GM10266 (cell line): ENCODE measurements at regions not wholly inside any gene's neighbourhood (a gene's known extent, or its start where the extent isn't known, plus 50 kb on each side); places are given as distances from the start of the nearest gene placed in this dataset.
"Not testable (repeated sequence)": the region's sequence is repeated elsewhere in the genome, so short reads cannot be mapped to it uniquely, and the experiment has no call there.

Experiments used
- DNase-seq: peaks from one replicate; pipeline ENCODE4 v3.0.0; 2012; ENCODE audit errors: extremely low spot score
- CTCF ChIP-seq: IDR thresholded peaks from 2 replicates; pipeline ENCODE4 v1.5.1; 2012; ENCODE audit warnings: mild to moderate bottlenecking, low read depth; ENCODE audit not compliant: control insufficient read depth, insufficient read depth; ENCODE audit errors: missing control alignments

- DNase-seq: no peak
- no peak for TF ChIP-seq CTCF
These were observed 209.6 kb upstream of the SLC39A10 start for GRCh38 chr2:195447323-195447975.

DNA sequence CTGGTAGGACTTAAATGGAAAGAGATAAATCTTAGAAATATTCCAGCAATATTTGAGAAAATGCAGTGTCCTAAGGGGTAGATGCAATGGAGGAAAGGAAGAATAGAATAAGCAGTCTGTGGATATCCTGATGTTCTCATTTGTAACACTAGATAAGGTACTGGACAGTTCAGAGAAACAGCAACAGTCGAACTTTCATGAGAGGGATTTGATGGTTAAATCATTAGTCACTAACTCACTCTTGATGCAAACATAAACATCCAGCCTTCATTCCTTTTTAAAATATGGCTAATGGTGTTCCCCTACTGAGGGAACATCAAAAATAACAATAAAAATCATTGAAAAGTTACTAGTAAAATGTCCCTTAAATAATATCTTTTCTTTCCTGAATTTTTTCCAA is 211.4 kb upstream of the SLC39A10 start:
- no peak for DNase-seq
- no peak for TF ChIP-seq CTCF

- DNase-seq: no peak
- TF ChIP-seq CTCF: no peak
These were observed 213.1 kb upstream of the SLC39A10 start for GRCh38 chr2:195443926-195444325.

DNA sequence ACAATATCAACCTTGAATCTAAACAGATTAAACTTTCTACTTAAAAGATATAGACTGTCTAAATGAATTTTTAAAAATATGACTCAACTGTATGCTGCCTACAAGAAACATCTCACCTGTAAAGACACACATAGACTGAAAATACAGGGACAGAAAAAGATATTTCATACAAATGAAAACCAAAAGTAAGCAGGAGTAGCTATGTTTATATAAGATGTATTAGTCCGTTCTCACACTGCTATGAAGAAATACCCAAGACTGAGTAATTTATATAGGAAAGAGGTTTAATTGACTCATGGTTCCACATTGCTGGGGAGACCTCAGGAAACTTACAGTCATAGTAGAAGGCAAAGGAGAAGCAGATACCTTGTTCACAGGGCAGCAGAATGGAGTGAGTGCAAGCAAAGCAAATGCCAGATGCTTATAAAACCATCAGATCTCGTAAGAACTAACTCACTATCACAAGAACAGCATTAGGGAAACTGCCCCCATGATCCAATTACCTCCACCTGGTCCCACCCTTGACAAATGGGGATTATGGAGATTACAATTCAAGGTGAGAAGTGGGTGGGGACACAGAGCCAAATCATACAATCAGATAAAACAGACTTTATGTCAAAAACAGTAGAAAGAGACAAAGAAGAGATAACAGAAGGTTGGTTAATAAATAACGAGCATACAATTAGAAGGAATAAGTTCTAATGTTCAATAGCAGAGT is 214.4 kb upstream of the SLC39A10 start:
- TF ChIP-seq CTCF: no peak
- DNase-seq: no peak

DNA sequence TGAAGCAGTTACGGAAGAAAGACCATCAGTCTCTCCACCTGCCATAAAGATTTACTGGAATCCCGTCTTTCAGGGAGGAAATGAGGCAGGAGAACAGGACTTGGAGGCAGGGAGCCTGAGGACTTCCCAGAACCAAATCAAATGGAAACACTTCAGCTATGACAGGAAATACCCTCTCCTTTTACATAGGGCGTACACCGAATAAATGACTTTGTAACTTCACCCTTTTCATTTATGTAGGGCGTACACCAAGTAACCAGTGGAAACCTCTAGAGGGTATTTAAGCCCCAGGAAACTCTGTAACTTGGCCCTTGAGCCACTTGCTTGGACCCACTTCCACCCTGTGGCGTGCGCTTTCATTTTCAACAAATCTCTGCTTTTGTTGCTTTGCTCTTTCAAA is 218.3 kb upstream of the SLC39A10 start:
- TF ChIP-seq CTCF: no peak
- DNase-seq: no peak

DNA sequence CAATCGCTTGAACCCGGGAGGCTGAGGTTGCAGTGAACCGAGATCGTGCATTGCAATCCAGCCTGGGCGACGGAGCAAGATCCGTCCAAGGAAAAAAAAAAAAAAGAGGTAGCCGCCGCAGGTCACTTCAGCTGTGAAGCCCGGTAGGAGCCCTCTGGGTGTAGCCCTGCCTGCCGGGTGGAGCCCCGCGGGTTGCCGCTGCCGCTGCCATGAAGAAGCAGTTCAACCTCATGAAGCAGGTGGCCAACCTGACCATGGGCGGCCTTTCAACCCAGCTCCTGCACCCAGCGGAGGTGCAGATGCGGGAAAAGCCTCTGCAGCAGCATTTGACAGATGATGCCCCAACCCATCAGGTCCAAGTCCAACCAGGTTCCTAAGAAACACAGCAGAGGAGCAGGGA is 219.5 kb upstream of the SLC39A10 start:
- no peak for TF ChIP-seq CTCF
- DNase-seq: no peak

- no peak for TF ChIP-seq CTCF
- DNase-seq: no peak
These were observed 222.7 kb upstream of the SLC39A10 start for GRCh38 chr2:195434346-195434745.

DNA sequence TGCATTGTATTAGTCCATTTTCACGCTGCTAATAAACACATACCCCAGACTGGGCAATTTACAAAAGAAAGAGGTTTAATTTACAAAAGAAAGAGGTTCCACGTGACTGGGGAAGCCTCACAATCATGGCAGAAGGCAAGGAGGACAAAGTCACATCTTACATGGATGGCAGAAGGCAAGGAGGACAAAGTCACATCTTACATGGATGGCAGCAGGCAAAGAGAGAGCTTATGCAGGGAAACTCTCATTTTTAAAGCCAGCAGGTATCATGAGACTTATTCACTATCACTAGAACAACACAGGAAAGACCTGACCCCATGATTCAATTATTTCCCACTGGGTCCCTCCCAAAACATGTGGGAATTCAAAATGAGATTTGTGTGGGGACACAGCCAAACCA is 223.3 kb upstream of the SLC39A10 start:
- not testable (repeated sequence) for DNase-seq
